H1 (cell line): ENCODE measurements at regions not wholly inside any gene's neighbourhood (a gene's known extent, or its start where the extent isn't known, plus 50 kb on each side); places are given as distances from the start of the nearest gene placed in this dataset.

Experiments used
- CTCF ChIA-PET: fragments of 300-600 bp; sonication (Branson Sonifier 250); formaldehyde crosslinking; loops from one replicate; lab custom pipeline; 2021; ENCODE audit not compliant: partially characterized antibody; lab: Charles Lee
- POLR2A ChIA-PET: fragments of 300-600 bp; sonication (Branson Sonifier 250); formaldehyde crosslinking; loops from one replicate; lab custom pipeline; 2021; ENCODE audit warnings: inconsistent platforms; ENCODE audit not compliant: partially characterized antibody; lab: Charles Lee
- DNase-seq, 2 experiments: peaks; one replicate each; pipeline versions ENCODE4 v3.0.0 to v3.0.0-alpha.2; 2010 to 2022; ENCODE audit warnings: low spot score in 2 of 2, low read depth in 1 of 2, mixed read lengths in 1 of 2
- FAIRE-seq: peaks from 2 replicates; lab custom pipeline; 2011; peaks lifted over from hg19 to GRCh38; lab: Jason Lieb, UNC
- H2AFZ ChIP-seq: 2 replicates; pipeline ENCODE4 v1.8.1; 2012; ENCODE audit warnings: low read length, inconsistent platforms
- H2AK5ac ChIP-seq: 2 replicates; pipeline ENCODE4 v1.6.1; 2013; ENCODE audit warnings: low read depth, low read length
- H2BK120ac ChIP-seq: replicated peaks from 2 replicates; pipeline ENCODE3; 2013; ENCODE audit warnings: low read depth, low read length, inconsistent platforms
- H2BK12ac ChIP-seq: 2 replicates; pipeline ENCODE4 v1.6.1; 2013; ENCODE audit warnings: low read depth, low read length
- H2BK15ac ChIP-seq: 2 replicates; pipeline ENCODE4 v1.6.1; 2013; ENCODE audit warnings: low read length
- H2BK20ac ChIP-seq: 2 replicates; pipeline ENCODE4 v1.6.1; 2013; ENCODE audit warnings: low read length
- H2BK5ac ChIP-seq: 2 replicates; pipeline ENCODE4 v1.6.1; 2013; ENCODE audit warnings: low read depth, low read length
- H3K14ac ChIP-seq: 2 replicates; pipeline ENCODE4 v1.6.1; 2013; ENCODE audit warnings: inconsistent platforms; ENCODE audit not compliant: insufficient read length
- H3K18ac ChIP-seq: 2 replicates; pipeline ENCODE4 v1.6.1; 2013; ENCODE audit warnings: low read length; ENCODE audit errors: extremely low read depth
- H3K23ac ChIP-seq: 2 replicates; pipeline ENCODE4 v1.6.1; 2013; ENCODE audit warnings: inconsistent platforms; ENCODE audit not compliant: insufficient read length
- H3K23me2 ChIP-seq: 2 replicates; pipeline ENCODE4 v1.6.1; 2013; ENCODE audit warnings: low read depth, low read length
- H3K27ac ChIP-seq: 2 replicates; pipeline ENCODE4 v1.6.1; 2011; ENCODE audit warnings: low read depth, low read length, inconsistent platforms
- H3K27me3 ChIP-seq, 4 experiments: replicated peaks in 1 of 4; 1 replicate in 1 of 4; 2 replicates in 3 of 4; pipeline versions ENCODE4 v1.6.1 to v1.8.1; 2011 to 2013; ENCODE audit warnings: low read length in 3 of 4, mild to moderate bottlenecking in 3 of 4, inconsistent platforms in 2 of 4, mixed read lengths in 2 of 4, moderate library complexity in 1 of 4; ENCODE audit not compliant: control insufficient read depth in 3 of 4, insufficient read depth in 3 of 4; ENCODE audit errors: extremely low read depth in 1 of 4
- H3K36me3 ChIP-seq, 4 experiments: 2 replicates each; pipeline versions ENCODE4 v1.6.1 to v1.8.1; 2011 to 2013; ENCODE audit warnings: mild to moderate bottlenecking in 4 of 4, low read length in 3 of 4, moderate library complexity in 2 of 4, control low read depth in 1 of 4, inconsistent platforms in 1 of 4; ENCODE audit not compliant: insufficient read depth in 4 of 4, control insufficient read depth in 2 of 4
- H3K4ac ChIP-seq: replicated peaks from 2 replicates; pipeline ENCODE3; 2013; ENCODE audit warnings: low read length, low read depth, mixed read lengths, inconsistent platforms; ENCODE audit not compliant: insufficient read length
- H3K4me1 ChIP-seq, 4 experiments: replicated peaks in 1 of 4; 1 replicate in 1 of 4; 2 replicates in 3 of 4; pipeline versions ENCODE4 v1.6.1 to v1.8.1; 2011 to 2013; ENCODE audit warnings: low read length in 3 of 4, inconsistent platforms in 2 of 4, mixed read lengths in 1 of 4; ENCODE audit not compliant: insufficient read depth in 4 of 4, control insufficient read depth in 3 of 4
- H3K4me2 ChIP-seq, 2 experiments: 2 replicates each; pipeline versions ENCODE4 v1.6.1 to v1.8.1; 2011 to 2013; ENCODE audit warnings: low read depth in 2 of 2, low read length in 2 of 2, control low read depth in 1 of 2, inconsistent platforms in 1 of 2, mild to moderate bottlenecking in 1 of 2; ENCODE audit not compliant: insufficient read depth in 1 of 2
- H3K4me3 ChIP-seq, 4 experiments: fragments of 200-600, 300-600 bp in 1 of 4; sonication (generic), shearing (Covaris generic), sonication (Bioruptor Twin) in 1 of 4; 2 replicates each; pipeline versions ENCODE4 v1.5.1 to v1.8.1; 2011 to 2016; ENCODE audit warnings: low read length in 4 of 4, low read depth in 3 of 4, control low read depth in 2 of 4, inconsistent platforms in 2 of 4, mild to moderate bottlenecking in 2 of 4, mixed read lengths in 1 of 4, moderate library complexity in 1 of 4; ENCODE audit not compliant: insufficient read depth in 2 of 4; ENCODE audit errors: extremely low read depth in 1 of 4
- H3K56ac ChIP-seq: replicated peaks from 2 replicates; pipeline ENCODE3; 2013; ENCODE audit warnings: low read depth, mild to moderate bottlenecking, mixed read lengths, low read length, inconsistent platforms; ENCODE audit not compliant: insufficient read length
- H3K79me1 ChIP-seq: 2 replicates; pipeline ENCODE4 v1.6.1; 2013; ENCODE audit warnings: low read depth, low read length, control low read depth
- H3K79me2 ChIP-seq, 2 experiments: 2 replicates each; pipeline versions ENCODE4 v1.6.1 to v1.8.1; 2012 to 2013; ENCODE audit warnings: low read length in 2 of 2, mild to moderate bottlenecking in 2 of 2, inconsistent platforms in 1 of 2; ENCODE audit not compliant: insufficient read depth in 2 of 2, control insufficient read depth in 1 of 2
- H3K9ac ChIP-seq, 4 experiments: replicated peaks in 1 of 4; 1 replicate in 1 of 4; 2 replicates in 3 of 4; pipeline versions ENCODE4 v1.6.1 to v1.8.1; 2011 to 2013; ENCODE audit warnings: low read depth in 3 of 4, low read length in 3 of 4, control low read depth in 2 of 4, mild to moderate bottlenecking in 2 of 4, moderate library complexity in 2 of 4, inconsistent platforms in 1 of 4; ENCODE audit errors: extremely low read depth in 1 of 4
- H3K9me3 ChIP-seq, 2 experiments: 2 replicates each; pipeline versions ENCODE4 v1.6.1 to v1.8.1; 2012 to 2013; ENCODE audit warnings: mild to moderate bottlenecking in 2 of 2, moderate library complexity in 2 of 2, control low read depth in 1 of 2, inconsistent platforms in 1 of 2, low read depth in 1 of 2, low read length in 1 of 2, mixed read lengths in 1 of 2; ENCODE audit not compliant: insufficient read depth in 2 of 2
- H4K20me1 ChIP-seq, 2 experiments: replicated peaks in 1 of 2; 2 replicates each; pipeline versions ENCODE3 to v1.8.1; 2011 to 2013; ENCODE audit warnings: inconsistent platforms in 2 of 2, low read length in 2 of 2, mild to moderate bottlenecking in 1 of 2; ENCODE audit not compliant: insufficient read depth in 2 of 2, control insufficient read depth in 1 of 2
- H4K5ac ChIP-seq: 2 replicates; pipeline ENCODE4 v1.6.1; 2013; ENCODE audit warnings: low read length, low read depth, mixed read lengths, inconsistent platforms; ENCODE audit not compliant: insufficient read length
- H4K8ac ChIP-seq: 2 replicates; pipeline ENCODE4 v1.8.0; 2013; ENCODE audit warnings: mild to moderate bottlenecking, moderate library complexity, low read length, inconsistent platforms; ENCODE audit not compliant: insufficient read depth; ENCODE audit errors: extremely low read depth
- H4K91ac ChIP-seq: replicated peaks from 2 replicates; pipeline ENCODE3; 2013; ENCODE audit warnings: low read length, mixed read lengths, inconsistent platforms; ENCODE audit not compliant: insufficient read length
- ASH2L ChIP-seq: fragments of 200-600, 300-600 bp; sonication (generic); IDR thresholded peaks from one replicate; pipeline ENCODE4 v1.7.1; 2017; ENCODE audit warnings: low read length
- BACH1 ChIP-seq: IDR thresholded peaks from 2 replicates; pipeline ENCODE4 v1.6.1; 2012; ENCODE audit warnings: low read length, improper control_type of control experiment
- CHD2 ChIP-seq: IDR thresholded peaks from 2 replicates; pipeline ENCODE4 v1.6.1; 2012; ENCODE audit warnings: low read length, improper control_type of control experiment
- KDM4A ChIP-seq: IDR thresholded peaks from one replicate; pipeline ENCODE4 v1.7.1; 2012; ENCODE audit warnings: low read depth, mild to moderate bottlenecking, moderate library complexity, low read length, inconsistent platforms; ENCODE audit not compliant: severe bottlenecking
- MAFK ChIP-seq: IDR thresholded peaks from 2 replicates; pipeline ENCODE4 v1.6.1; 2012; ENCODE audit warnings: low read depth, mild to moderate bottlenecking, improper control_type of control experiment, low read length
- POLR2A ChIP-seq, 2 experiments: IDR thresholded peaks; 1 replicate in 1 of 2; 2 replicates in 1 of 2; pipeline ENCODE4 v1.6.1; 2011; ENCODE audit warnings: low read depth in 2 of 2, low read length in 2 of 2, mild to moderate bottlenecking in 2 of 2; ENCODE audit errors: control extremely low read depth in 1 of 2
- TCF12 ChIP-seq: IDR thresholded peaks from 2 replicates; pipeline ENCODE4 v1.6.1; 2011; ENCODE audit warnings: low read depth, mild to moderate bottlenecking, low read length
- WGBS, 2 experiments: shearing (Covaris generic) in 1 of 2; methylation state at CpG; one replicate each; pipeline versions ENCODE4 v1.1.6 to v1.1.7; 2013 to 2015; ENCODE audit warnings: low lambda C conversion rate in 2 of 2, mixed read lengths in 2 of 2, inconsistent platforms in 1 of 2, low coverage in 1 of 2, missing lambda C conversion rate in 1 of 2; ENCODE audit not compliant: insufficient replicate concordance in 2 of 2, insufficient coverage in 1 of 2, insufficient read length in 1 of 2; ENCODE audit errors: extremely low coverage in 1 of 2, missing lambda C conversion rate in 1 of 2; 5-methylcytosine and 5-hydroxymethylcytosine counted together

DNA sequence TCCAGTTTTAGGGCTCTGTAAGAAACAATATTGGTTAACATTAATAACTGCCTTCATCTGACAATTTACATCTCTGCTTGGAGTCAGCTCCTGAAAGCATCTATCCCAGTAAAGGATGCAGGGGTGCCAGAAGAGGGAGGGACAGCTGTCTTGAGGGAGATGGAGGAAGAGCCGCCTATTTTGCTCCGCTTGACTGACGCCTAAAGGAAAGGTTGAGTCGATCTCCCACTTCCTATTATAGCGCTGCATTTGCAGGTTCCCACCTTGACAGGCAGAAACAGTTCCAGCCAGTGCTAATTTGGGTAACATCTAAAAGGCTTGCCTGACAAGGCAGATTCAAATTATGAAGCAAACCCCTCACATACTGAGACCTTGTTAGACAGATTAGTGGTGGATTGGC, 374.6 kb downstream of the SPATA31D1 start:
- no peak overlapping the region for H2BK5ac ChIP-seq
- DNase-seq (no peak), FAIRE-seq (no peak)
- no peaks in the 10 kb centered on the region for H3K27me3 ChIP-seq
- WGBS, 2 experiments: 90% methylated on average over 5 of the region's 5 CpGs; no CpG with 5 or more reads in 1 of the 2 experiments
- H3K4me3 ChIP-seq: no peak overlapping the region
- H3K36me3 ChIP-seq: no peaks in the 10 kb centered on the region
- no peak overlapping the region for H2AFZ ChIP-seq
- no peaks in the 10 kb centered on the region for H3K79me2 ChIP-seq
- no peak overlapping the region for H2BK12ac ChIP-seq
- H3K56ac ChIP-seq: no peak overlapping the region
- H3K18ac ChIP-seq: no peak overlapping the region
- no peak overlapping the region for H3K14ac ChIP-seq
- POLR2A ChIA-PET: no interaction called here
- no peaks in the 10 kb centered on the region for H3K23me2 ChIP-seq
- H2BK120ac ChIP-seq: no peak overlapping the region
- H3K79me1 ChIP-seq: no peaks in the 10 kb centered on the region
- H3K9ac ChIP-seq: no peak overlapping the region
- no peak overlapping the region for H3K4ac ChIP-seq
- no peak overlapping the region for H4K91ac ChIP-seq
- no peak overlapping the region for H2BK15ac ChIP-seq
- H3K4me2 ChIP-seq: no peak overlapping the region
- H2AK5ac ChIP-seq: no peak overlapping the region
- no peak overlapping the region for H3K27ac ChIP-seq
- no peaks in the 10 kb centered on the region for H4K20me1 ChIP-seq
- H4K5ac ChIP-seq: no peak overlapping the region
- H3K23ac ChIP-seq: no peak overlapping the region
- H2BK20ac ChIP-seq: no peak overlapping the region
- TF ChIP-seq ASH2L (no peak), CHD2 (no peak), TCF12 (no peak), KDM4A (no peak), BACH1 (no peak), MAFK (no peak), POLR2A (IDR thresholded peaks at IDR 0.05; ENCODE audit: control extremely low read depth in 1 of 2, low read depth in 2 of 2, low read length in 2 of 2) (no peak)
- TF ChIP-seq, all 59 proteins: peak for 0
- CTCF ChIA-PET: interaction anchor here (0.8 kb wide), 1 partner anchor 244 kb away, joined by 3 read pairs; no protein-coding TSS in a partner anchor
- no peak overlapping the region for H4K8ac ChIP-seq
- H3K9me3 ChIP-seq: no peaks in the 10 kb centered on the region
- H3K4me1 ChIP-seq: no peaks in the 10 kb centered on the region
